IPS-15b (cell line): ENCODE measurements at regions not wholly inside any gene's neighbourhood (a gene's known extent, or its start where the extent isn't known, plus 50 kb on each side); places are given as distances from the start of the nearest gene placed in this dataset.
"Not testable (repeated sequence)": the region's sequence is repeated elsewhere in the genome, so short reads cannot be mapped to it uniquely, and the experiment has no call there.

Experiments
- H3K27me3 ChIP-seq: one replicate; pipeline ENCODE4 v1.6.1; 2013; ENCODE audit warnings: low read length; ENCODE audit not compliant: control insufficient read depth, insufficient read depth
- H3K36me3 ChIP-seq: one replicate; pipeline ENCODE4 v1.6.1; 2013; ENCODE audit warnings: low read length; ENCODE audit not compliant: control insufficient read depth, insufficient read depth
- H3K4me1 ChIP-seq: one replicate; pipeline ENCODE4 v1.6.1; 2013; ENCODE audit warnings: mild to moderate bottlenecking, low read length; ENCODE audit not compliant: control insufficient read depth, insufficient read depth
- H3K4me3 ChIP-seq: one replicate; pipeline ENCODE4 v1.5.1; 2013; ENCODE audit warnings: low read depth, low read length
- H3K9ac ChIP-seq: one replicate; pipeline ENCODE4 v1.6.1; 2013; ENCODE audit warnings: low read depth, mild to moderate bottlenecking, low read length
- H3K9me3 ChIP-seq: one replicate; pipeline ENCODE4 v1.6.1; 2013; ENCODE audit warnings: mild to moderate bottlenecking, low read length; ENCODE audit not compliant: control insufficient read depth, insufficient read depth

- H3K36me3 ChIP-seq, H3K4me1 ChIP-seq: not testable (repeated sequence)
Observed at GRCh38 chr7:65074959-65075358, 68.5 kb upstream of the ERV3-1 start.

GRCh38 chr7:65073160-65073559, 66.7 kb upstream of the ERV3-1 start:
- H3K9me3 ChIP-seq, H3K9ac ChIP-seq, H3K36me3 ChIP-seq, H3K4me3 ChIP-seq, H3K27me3 ChIP-seq, H3K4me1 ChIP-seq: not testable (repeated sequence)

More at GRCh38 chr7:65074959-65075358, 68.5 kb upstream of the ERV3-1 start:
- H3K4me3 ChIP-seq, H3K9me3 ChIP-seq, H3K27me3 ChIP-seq, H3K9ac ChIP-seq: not testable (repeated sequence)

- H3K9me3 ChIP-seq, H3K27me3 ChIP-seq, H3K36me3 ChIP-seq, H3K4me3 ChIP-seq, H3K4me1 ChIP-seq, H3K9ac ChIP-seq: not testable (repeated sequence)
Observed at GRCh38 chr7:65071854-65072431, 65.5 kb upstream of the ERV3-1 start.

GRCh38 chr7:65069476-65069875, 63.0 kb upstream of the ERV3-1 start:
- not testable (repeated sequence) for H3K4me3 ChIP-seq, H3K36me3 ChIP-seq, H3K9ac ChIP-seq, H3K4me1 ChIP-seq, H3K9me3 ChIP-seq, H3K27me3 ChIP-seq

GRCh38 chr7:65062566-65062965, 56.1 kb upstream of the ERV3-1 start:
- H3K9me3 ChIP-seq, H3K4me3 ChIP-seq, H3K27me3 ChIP-seq, H3K4me1 ChIP-seq, H3K9ac ChIP-seq, H3K36me3 ChIP-seq: not testable (repeated sequence)

GRCh38 chr7:65059247-65059646, 52.8 kb upstream of the ERV3-1 start:
- H3K4me1 ChIP-seq, H3K36me3 ChIP-seq, H3K4me3 ChIP-seq, H3K9ac ChIP-seq, H3K27me3 ChIP-seq, H3K9me3 ChIP-seq: not testable (repeated sequence)
